CD14-positive monocyte (primary cell): ENCODE measurements at regions not wholly inside any gene's neighbourhood (a gene's known extent, or its start where the extent isn't known, plus 50 kb on each side); places are given as distances from the start of the nearest gene placed in this dataset.

Experiments
- DNase-seq, 3 donors: peaks; one replicate each; pipeline ENCODE4 v3.0.0-alpha.2; 2011 to 2022
- H2AFZ ChIP-seq: 2 replicates; pipeline ENCODE4 v1.6.0; 2012; ENCODE audit warnings: mild to moderate bottlenecking, low read depth, low read length, inconsistent platforms; ENCODE audit not compliant: insufficient read depth, poor library complexity, severe bottlenecking
- H3K27ac ChIP-seq, 2 donors: 1 replicate in 1 of 2; 2 replicates in 1 of 2; pipeline ENCODE4 v1.5.1; 2012 to 2013; ENCODE audit warnings: low read length in 2 of 2, control low read depth in 1 of 2, inconsistent platforms in 1 of 2, low read depth in 1 of 2, mild to moderate bottlenecking in 1 of 2
- H3K27me3 ChIP-seq, 2 donors: one replicate each; pipeline versions ENCODE4 v1.6.0 to v1.6.1; 2011 to 2013; ENCODE audit warnings: low read length in 2 of 2; ENCODE audit not compliant: control insufficient read depth in 2 of 2, insufficient read depth in 2 of 2
- H3K36me3 ChIP-seq, 2 donors: replicated peaks in 1 of 2; 1 replicate in 1 of 2; 2 replicates in 1 of 2; pipeline versions ENCODE4 v1.5.1 to v1.6.1; 2012 to 2013; ENCODE audit warnings: low read length in 2 of 2, control low read depth in 1 of 2, inconsistent platforms in 1 of 2, mild to moderate bottlenecking in 1 of 2; ENCODE audit not compliant: insufficient read depth in 2 of 2, control insufficient read depth in 1 of 2
- H3K4me1 ChIP-seq, 2 donors: 1 replicate in 1 of 2; 2 replicates in 1 of 2; pipeline versions ENCODE4 v1.5.1 to v1.6.1; 2012 to 2013; ENCODE audit warnings: low read length in 2 of 2, control low read depth in 1 of 2, inconsistent platforms in 1 of 2, mild to moderate bottlenecking in 1 of 2, moderate library complexity in 1 of 2; ENCODE audit not compliant: insufficient read depth in 2 of 2, control insufficient read depth in 1 of 2
- H3K4me2 ChIP-seq: replicated peaks from 2 replicates; pipeline ENCODE3; 2012; ENCODE audit warnings: low read length, moderate library complexity, mild to moderate bottlenecking; ENCODE audit not compliant: poor library complexity, severe bottlenecking; ENCODE audit errors: extremely low read depth
- H3K4me3 ChIP-seq, 3 experiments: fragments of 200-600 bp in 1 of 3; sonication (generic) in 1 of 3; replicated peaks in 1 of 3; 1 replicate in 2 of 3; 2 replicates in 1 of 3; pipeline ENCODE4 v1.5.1; 2011 to 2013; ENCODE audit warnings: low read length in 3 of 3, mild to moderate bottlenecking in 3 of 3, control low read depth in 2 of 3, low read depth in 2 of 3, inconsistent platforms in 1 of 3, moderate library complexity in 1 of 3
- H3K79me2 ChIP-seq: 2 replicates; pipeline ENCODE4 v1.6.0; 2012; ENCODE audit warnings: mild to moderate bottlenecking, control low read depth, inconsistent platforms, low read length, moderate library complexity; ENCODE audit not compliant: insufficient read depth
- H3K9ac ChIP-seq: 2 replicates; pipeline ENCODE4 v1.6.0; 2017; ENCODE audit warnings: low read length, mild to moderate bottlenecking; ENCODE audit not compliant: insufficient read depth, poor library complexity, severe bottlenecking
- H3K9me3 ChIP-seq, 2 donors: replicated peaks in 1 of 2; 1 replicate in 1 of 2; 2 replicates in 1 of 2; pipeline versions ENCODE4 v1.5.1 to v1.6.1; 2012 to 2013; ENCODE audit warnings: low read length in 2 of 2, control low read depth in 1 of 2; ENCODE audit not compliant: control insufficient read depth in 1 of 2, insufficient read depth in 1 of 2
- H4K20me1 ChIP-seq: 2 replicates; pipeline ENCODE4 v1.6.0; 2012; ENCODE audit warnings: mild to moderate bottlenecking, low read length, control low read depth, moderate library complexity; ENCODE audit not compliant: insufficient read depth
- H3K27ac Mint-ChIP-seq, 7 donors: one replicate each; pipeline ENCODE4 v1.8.0; 2020; ENCODE audit warnings: mild to moderate bottlenecking in 7 of 7, mixed read lengths in 7 of 7, moderate library complexity in 6 of 7, inconsistent platforms in 2 of 7
- H3K27me3 Mint-ChIP-seq, 3 donors: one replicate each; pipeline ENCODE4 v1.8.0; 2021 to 2022; ENCODE audit warnings: low read depth in 3 of 3, mild to moderate bottlenecking in 3 of 3, mixed read lengths in 3 of 3, moderate library complexity in 3 of 3, inconsistent platforms in 1 of 3
- H3K36me3 Mint-ChIP-seq, 2 donors: one replicate each; pipeline ENCODE4 v1.8.0; 2020; ENCODE audit warnings: mixed read lengths in 2 of 2, inconsistent platforms in 1 of 2, mild to moderate bottlenecking in 1 of 2
- H3K4me1 Mint-ChIP-seq: one replicate; pipeline ENCODE4 v1.8.0; 2020; ENCODE audit warnings: mild to moderate bottlenecking, mixed read lengths
- H3K4me3 Mint-ChIP-seq, 2 donors: one replicate each; pipeline ENCODE4 v1.8.0; 2020; ENCODE audit warnings: mild to moderate bottlenecking in 2 of 2, mixed read lengths in 2 of 2, moderate library complexity in 1 of 2
- H3K9me3 Mint-ChIP-seq, 7 donors: one replicate each; pipeline ENCODE4 v1.8.0; 2020 to 2022; ENCODE audit warnings: mixed read lengths in 7 of 7, mild to moderate bottlenecking in 6 of 7, moderate library complexity in 6 of 7, inconsistent platforms in 2 of 7
- CTCF ChIP-seq: fragments of 200-600 bp; IDR thresholded peaks from one replicate; pipeline ENCODE4 v1.8.0; 2022; ENCODE audit warnings: antibody characterized with exemption, mild to moderate bottlenecking
- WGBS: methylation state at CpG from one replicate; pipeline ENCODE4 v1.1.5; 2013; ENCODE audit warnings: missing lambda C conversion rate; ENCODE audit not compliant: insufficient coverage; 5-methylcytosine and 5-hydroxymethylcytosine counted together
- intact Hi-C, 2 donors: fragments of 100-400 bp; cut with micrococcal nuclease; formaldehyde crosslinking; loops; one replicate each; pipeline versions ENCODE4 v1.15.0 to v1.15.1; 2023

- no peak overlapping the region for H3K9ac ChIP-seq
- H3K4me2 ChIP-seq: no peak overlapping the region
- H3K27me3 ChIP-seq: peaks cover 9 to 42% of the 10 kb centered on the region in 2 donors
- H3K4me3 Mint-ChIP-seq: peak overlapping the region in 1 of 2 donors; percentile 53
- WGBS: 86% methylated on average over 4 of the region's 5 CpGs
- no peak overlapping the region for H2AFZ ChIP-seq
- H3K9me3 Mint-ChIP-seq: peaks cover 0 to 14% (median 5%) of the 10 kb centered on the region in 7 donors
- no peaks in the 10 kb centered on the region for H3K4me1 Mint-ChIP-seq
- no peak for DNase-seq
- H4K20me1 ChIP-seq: no peaks in the 10 kb centered on the region
- no peaks in the 10 kb centered on the region for H3K79me2 ChIP-seq
- H3K36me3 Mint-ChIP-seq: no peaks in the 10 kb centered on the region
- intact Hi-C loops: no loop called here
- H3K36me3 ChIP-seq: no peaks in the 10 kb centered on the region
- peaks cover 54 to 64% (median 61%) of the 10 kb centered on the region in 3 donors for H3K27me3 Mint-ChIP-seq
- H3K27ac ChIP-seq: no peak overlapping the region
- no peak for TF ChIP-seq CTCF
- no peak overlapping the region for H3K4me3 ChIP-seq
- no peaks in the 10 kb centered on the region for H3K4me1 ChIP-seq
- H3K9me3 ChIP-seq: peaks cover 6 to 15% of the 10 kb centered on the region in 2 donors
- no peak overlapping the region for H3K27ac Mint-ChIP-seq
Observed at GRCh38 chrX:1109580-1110119, 102.8 kb downstream of the CRLF2 start.

DNA sequence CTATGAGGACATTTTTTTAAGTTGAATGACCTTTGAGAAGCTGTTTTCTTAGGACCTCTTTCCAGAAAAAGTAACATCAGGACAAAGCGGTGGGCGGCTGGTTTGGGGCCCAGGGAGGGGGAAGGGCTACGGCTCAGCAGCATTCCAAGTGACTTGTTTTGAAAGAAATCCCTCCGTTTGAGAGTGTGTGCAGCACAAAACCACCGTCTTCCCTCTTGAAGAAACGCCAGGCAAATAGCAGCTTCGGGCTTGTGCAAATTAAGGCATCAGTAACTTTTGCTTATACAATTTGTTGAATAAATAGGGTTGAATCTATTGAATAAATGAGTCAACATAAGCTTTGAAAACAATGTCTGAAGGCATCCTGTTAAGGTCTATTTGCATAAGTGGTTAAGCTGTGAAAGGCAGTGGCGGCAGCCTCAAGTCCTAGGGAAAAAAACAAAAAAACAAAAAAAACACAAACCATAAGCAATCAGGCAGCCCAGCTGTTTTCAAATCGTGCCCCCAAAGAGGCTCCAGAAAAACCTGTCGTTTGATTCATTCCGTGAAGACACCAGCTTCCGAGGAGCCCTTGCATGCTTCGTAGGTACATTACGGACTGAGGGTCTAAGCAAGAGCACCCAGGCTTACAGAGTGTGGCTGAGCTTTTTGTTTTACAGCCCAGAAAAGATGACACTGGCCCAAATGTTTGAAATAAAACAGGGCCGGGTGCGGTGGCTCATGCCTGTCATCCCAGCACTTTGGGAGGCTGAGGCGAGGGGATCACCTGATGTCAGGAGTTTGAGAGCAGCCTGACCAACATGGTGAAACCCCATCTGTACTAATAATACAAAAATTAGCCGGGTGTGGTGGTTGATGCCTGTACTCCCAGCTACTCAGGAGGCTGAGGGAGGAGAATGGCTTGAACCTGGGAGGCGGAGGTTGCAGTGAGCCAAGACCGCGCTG is 103.7 kb downstream of the CRLF2 start:
- H3K27ac Mint-ChIP-seq: peak overlapping the region in 1 of 7 donors; percentile 58
- H3K36me3 Mint-ChIP-seq: no peaks in the 10 kb centered on the region
- peaks cover 0 to 14% (median 5%) of the 10 kb centered on the region in 7 donors for H3K9me3 Mint-ChIP-seq
- TF ChIP-seq CTCF: no peak
- Histone ChIP-seq H3K27ac (no peak overlapping the region), H3K9ac (no peak overlapping the region), H3K27me3 (peaks cover 9 to 42% of the 10 kb centered on the region in 2 donors), H3K79me2 (no peaks in the 10 kb centered on the region), H3K4me1 (no peaks in the 10 kb centered on the region), H3K9me3 (peaks cover 6 to 15% of the 10 kb centered on the region in 2 donors), H4K20me1 (no peaks in the 10 kb centered on the region), H3K4me3 (no peak overlapping the region), H3K4me2 (no peak overlapping the region), H3K36me3 (no peaks in the 10 kb centered on the region), H2AFZ (no peak overlapping the region)
- DNase-seq: no peak
- peak overlapping the region in 1 of 2 donors; percentile 8 for H3K4me3 Mint-ChIP-seq
- no peaks in the 10 kb centered on the region for H3K4me1 Mint-ChIP-seq
- 14% methylated on average over 12 of the region's 21 CpGs for WGBS
- peaks cover 54 to 64% (median 61%) of the 10 kb centered on the region in 3 donors for H3K27me3 Mint-ChIP-seq
- intact Hi-C loops: no loop called here
